Mesenteric fat pad (tissue), 1 donor: ENCODE measurements at regions not wholly inside any gene's neighbourhood (a gene's known extent, or its start where the extent isn't known, plus 50 kb on each side); places are given as distances from the start of the nearest gene placed in this dataset.

Experiments used
- DNase-seq: peaks from one replicate; pipeline ENCODE4 v3.0.0-alpha.2; 2020; ENCODE audit warnings: low spot score
- donor health status: DM: yes; HTN: yes; CAD: no.

- DNase-seq, result no peak
Measured at GRCh38 chr11:129268371-129268770, 76.2 kb upstream of the ARHGAP32 start.

- DNase-seq, result no peak
Measured at GRCh38 chr11:129267716-129268115, 75.6 kb upstream of the ARHGAP32 start.

- DNase-seq, result no peak
Measured at GRCh38 chr11:129266536-129266935, 74.4 kb upstream of the ARHGAP32 start.

DNA sequence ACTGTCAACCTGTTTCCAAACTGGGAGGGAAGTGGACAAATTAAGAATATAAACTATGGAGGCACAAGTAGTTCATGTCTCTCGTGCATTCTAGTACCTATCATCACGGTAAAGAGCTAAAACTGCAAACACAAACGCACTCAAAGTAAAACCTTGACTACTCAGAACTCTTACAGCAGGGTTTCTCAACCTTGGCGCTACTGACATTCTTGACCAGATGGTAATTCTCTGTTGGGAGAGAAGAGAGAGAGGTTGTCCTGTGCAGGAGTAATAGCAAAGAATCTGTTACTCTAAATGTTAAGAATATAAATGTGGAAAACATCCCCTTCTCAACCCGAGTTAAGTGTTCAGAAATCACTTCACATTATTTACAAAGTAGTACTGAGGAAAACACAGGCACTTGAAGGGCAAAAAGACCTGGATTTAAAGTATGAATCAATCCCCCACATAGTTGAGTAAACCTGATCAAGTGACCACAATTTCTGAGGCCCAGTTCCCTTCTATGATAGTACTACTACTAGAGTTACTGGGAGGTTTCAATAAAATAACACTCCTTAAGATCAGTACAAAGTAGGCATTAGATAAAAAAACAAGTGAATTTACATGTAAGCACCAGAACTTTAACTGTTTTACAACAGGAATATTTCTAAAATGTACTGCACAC, 73.1 kb upstream of the ARHGAP32 start:
- DNase-seq, result no peak

GRCh38 chr11:129264114-129264513, 72.0 kb upstream of the ARHGAP32 start:
- DNase-seq, result no peak

GRCh38 chr11:129260750-129261149, 68.6 kb upstream of the ARHGAP32 start:
- no peak for DNase-seq

DNA sequence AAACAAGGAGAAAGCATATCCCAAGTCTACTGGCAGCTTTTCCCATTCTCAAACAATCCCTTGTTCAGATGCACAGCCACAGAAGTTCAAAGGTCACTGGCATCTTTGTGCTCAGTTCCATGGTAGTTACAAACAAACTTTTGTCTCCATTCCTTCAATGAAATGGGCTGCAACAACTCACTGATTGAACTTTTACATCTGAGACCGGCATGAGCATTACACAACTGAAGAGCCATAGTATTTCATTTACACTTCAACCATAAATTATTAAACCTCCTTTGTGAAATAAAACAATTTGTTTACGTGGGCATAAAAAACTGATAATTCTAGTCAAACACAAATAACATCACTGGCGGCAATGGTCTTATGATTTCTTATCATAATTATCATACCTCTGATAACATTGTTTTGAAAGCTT, 67.8 kb upstream of the ARHGAP32 start:
- no peak for DNase-seq

DNA sequence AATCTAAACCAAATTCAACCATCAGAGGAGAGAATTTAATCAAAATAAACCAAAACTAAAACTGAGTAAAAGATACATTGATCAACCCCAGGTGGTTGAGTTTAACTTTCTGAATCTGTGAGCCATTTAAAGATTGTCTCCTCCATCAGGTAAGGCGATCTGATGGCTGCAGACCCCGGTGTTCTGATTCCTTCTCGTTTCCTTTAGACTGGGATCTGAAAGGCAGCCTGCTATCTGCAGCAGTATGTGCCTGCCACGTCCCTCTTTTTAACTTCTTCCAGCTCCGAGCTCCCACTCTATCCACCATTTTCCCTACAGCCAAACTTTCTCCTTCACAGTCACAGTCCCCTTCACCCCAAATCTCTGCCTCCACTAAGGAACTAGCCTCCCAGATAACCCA, 66.1 kb upstream of the ARHGAP32 start:
- no peak for DNase-seq

GRCh38 chr11:129257512-129257911, 65.4 kb upstream of the ARHGAP32 start:
- no peak for DNase-seq

GRCh38 chr11:129252621-129253020, 60.5 kb upstream of the ARHGAP32 start:
- DNase-seq, result no peak

DNA sequence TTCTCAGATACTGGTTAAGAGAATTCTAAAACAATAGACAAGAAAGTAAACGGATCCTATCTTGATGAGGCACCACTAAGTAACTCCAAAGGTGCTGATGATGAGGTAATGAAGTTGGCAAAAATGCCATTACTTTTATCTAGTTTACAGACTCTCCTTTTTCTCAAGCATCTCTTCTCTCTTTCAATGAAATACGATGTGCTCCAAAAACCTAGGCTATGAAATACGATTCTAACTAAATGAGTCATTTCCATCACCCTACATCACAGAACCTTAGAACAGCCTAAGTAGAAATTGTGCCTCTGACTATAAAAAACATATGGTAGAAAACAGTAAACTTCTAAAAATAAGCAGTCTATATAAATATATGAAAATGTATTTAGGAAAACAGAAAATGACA, 58.9 kb upstream of the ARHGAP32 start:
- no peak for DNase-seq

DNA sequence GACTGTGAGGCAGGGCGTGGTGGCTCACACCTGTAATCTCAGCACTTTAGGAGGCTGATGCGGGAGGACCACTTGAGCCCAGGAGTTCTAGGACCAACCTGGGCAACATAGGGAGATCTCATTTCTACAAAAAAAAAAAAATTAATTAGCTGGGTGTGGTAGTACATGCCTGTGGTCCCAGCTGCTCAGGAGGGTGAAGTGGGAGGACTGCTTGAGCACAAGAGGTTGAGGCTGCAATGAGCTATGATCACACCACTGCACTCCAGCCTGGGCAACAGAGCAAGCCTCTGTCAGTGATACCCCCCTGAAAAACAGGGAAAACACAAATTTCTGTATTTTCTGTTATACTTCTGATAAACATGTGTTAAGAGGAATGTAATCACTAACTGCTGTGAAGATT, 57.8 kb upstream of the ARHGAP32 start:
- DNase-seq, result no peak

GRCh38 chr11:129249351-129249750, 57.2 kb upstream of the ARHGAP32 start:
- no peak for DNase-seq

- DNase-seq, result no peak
Measured at GRCh38 chr11:129248618-129249017, 56.5 kb upstream of the ARHGAP32 start.

GRCh38 chr11:129247135-129247534, 55.0 kb upstream of the ARHGAP32 start:
- no peak for DNase-seq

DNA sequence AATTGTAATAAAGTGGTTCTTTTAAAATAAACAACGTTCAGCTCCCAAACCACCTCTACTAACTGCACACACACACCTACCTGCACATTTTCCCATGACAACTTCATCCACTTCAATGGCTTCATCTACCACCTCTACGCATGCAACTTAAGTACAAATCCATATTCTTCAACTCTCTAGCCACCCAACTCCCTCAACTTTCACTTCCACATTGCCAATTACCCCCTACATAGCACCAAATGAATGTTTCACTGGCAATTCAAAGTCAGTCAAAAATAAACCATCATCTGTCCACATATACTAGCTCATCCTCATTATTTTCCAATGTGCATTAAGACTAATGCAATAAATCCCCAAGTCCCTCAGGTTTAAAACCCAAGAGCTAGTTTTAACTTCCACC, 50.7 kb upstream of the ARHGAP32 start:
- DNase-seq, result no peak
